ENCODE measurements at regions not wholly inside any gene's neighbourhood (a gene's known extent, or its start where the extent isn't known, plus 50 kb on each side); places are given as distances from the start of the nearest gene placed in this dataset.

GRCh38 chr2:16278421-16279200, 338.3 kb downstream of the MYCN start:
- no peak for DNase-seq (ENCODE audit: low read depth)

DNA sequence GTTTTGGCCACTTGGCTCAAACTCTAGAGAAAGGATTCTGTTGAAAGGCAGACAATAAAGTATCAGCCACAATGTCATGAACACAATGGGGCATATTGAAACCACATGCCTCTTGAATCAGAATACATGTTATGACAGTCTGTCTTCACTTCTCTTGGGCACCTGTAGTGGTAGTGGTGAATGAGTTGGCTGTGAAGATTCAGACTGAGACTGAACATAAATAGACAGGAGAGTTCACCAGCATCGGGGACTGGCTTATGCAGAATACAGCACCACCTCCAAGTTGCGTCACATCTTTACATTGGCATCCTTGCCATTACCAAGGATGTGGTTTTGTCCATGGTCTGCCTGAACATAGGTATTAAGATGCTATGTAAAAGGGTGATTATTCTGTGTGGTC, 336.8 kb downstream of the MYCN start:
- DNase-seq (ENCODE audit: low read depth): no peak

DNA sequence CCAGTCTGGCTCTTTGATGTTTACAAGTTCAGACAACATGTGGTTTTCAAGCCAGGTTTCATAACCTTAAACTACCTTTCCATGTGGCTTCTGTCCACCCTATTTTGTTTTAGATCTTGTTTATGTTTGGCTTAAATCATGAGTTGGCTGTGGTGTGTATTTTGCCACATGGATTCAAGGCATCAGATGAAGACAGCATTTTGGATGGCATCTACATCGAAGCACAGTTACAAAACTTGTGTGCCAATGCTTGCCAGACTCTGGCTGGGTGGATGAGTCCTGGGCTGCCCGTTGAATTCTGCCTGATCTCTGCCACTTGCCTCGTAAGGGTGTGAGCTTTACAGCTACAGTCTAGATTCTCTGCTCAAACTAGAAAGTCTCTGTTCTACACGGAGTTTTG, 335.3 kb downstream of the MYCN start:
- no peak for DNase-seq (ENCODE audit: low read depth)

GRCh38 chr2:16275131-16275530, 334.8 kb downstream of the MYCN start:
- DNase-seq (ENCODE audit: low read depth): no peak

DNA sequence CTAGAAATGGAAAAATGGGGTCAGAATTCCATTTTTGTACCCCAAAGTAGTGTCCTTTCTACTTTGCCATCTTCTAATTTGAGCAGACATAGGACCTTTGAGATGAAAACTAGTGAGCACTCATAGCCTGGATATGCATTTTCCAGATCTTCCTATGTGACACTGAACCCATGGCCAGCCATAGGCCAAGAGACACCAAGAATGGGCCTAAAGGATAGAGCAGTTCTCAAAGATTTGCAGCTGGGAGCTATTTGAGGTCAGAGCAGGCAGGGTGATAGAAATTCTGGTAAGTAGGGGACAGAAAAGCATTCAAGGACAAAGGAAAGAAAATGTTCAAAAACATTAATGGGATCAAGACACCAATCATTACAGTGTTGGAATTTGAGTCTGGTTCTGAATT, 332.8 kb downstream of the MYCN start:
- no peak for DNase-seq (ENCODE audit: low read depth)

DNA sequence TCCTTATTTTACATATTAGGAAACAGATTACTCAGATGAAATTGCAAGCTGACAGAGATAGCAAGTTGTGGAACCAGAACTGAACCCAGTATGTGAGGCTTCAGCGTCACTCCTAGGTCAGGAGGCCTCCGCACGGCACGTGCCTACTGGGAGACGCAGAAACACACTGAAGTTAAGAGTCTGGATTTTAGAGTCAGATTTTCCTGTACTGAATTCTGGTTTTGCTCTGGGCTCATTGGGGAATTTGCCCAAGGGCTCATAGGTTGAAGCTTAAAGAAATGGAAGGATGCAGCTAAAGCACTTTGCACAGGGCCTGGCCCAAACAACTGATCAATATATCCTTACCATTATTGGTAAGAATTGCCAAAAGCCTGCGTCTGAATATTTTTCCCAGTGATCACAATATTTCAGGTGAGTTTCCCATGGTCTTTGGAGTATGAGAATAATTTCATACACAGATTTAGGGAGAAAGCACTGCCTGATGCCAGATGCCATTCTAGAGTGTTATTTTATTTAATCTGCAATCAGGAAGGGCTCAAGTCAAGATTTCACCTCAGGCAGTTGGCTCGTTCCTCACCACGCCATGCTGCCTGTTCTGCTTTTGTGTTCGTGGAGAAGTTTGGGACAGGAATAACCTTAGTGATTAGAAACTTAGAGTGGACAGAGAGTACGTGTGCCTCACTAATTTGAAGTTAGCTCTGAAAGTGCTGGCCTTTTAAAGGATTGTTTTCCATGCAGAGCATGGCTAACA, 331.9 kb downstream of the MYCN start:
- DNase-seq (ENCODE audit: low read depth): no peak

DNA sequence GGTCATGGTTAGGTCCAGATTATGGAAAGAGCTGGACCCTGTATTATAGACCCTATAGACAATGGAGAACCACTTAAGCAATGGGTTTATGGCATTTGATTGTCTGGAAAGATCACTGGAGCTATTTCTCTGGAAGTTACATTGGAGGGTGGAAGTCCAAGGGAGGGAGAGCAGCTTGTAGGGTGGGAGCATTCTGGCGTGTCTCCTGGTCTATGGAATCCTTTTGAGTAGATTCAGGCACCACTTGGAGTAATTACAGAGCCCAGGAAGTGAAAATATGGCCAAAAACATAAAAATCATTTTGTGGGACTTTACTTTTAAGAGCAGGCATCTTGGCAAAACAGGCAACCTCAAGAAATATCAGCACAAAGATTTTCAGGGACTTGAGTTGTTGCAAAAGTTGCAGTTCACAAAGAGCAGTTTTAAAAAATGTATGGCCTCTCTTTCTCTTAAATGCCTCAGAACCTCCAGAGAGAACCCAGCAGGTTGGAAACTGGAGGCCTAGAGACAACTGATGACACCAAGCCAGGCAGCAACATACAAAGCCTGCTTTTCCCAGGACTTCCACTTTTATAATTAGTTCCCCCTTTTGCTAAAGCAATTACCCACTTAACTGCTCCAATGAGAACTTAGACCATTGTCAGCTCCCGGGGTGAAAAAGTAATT, 331.0 kb downstream of the MYCN start:
- no peak for DNase-seq (ENCODE audit: low read depth)

GRCh38 chr2:16270441-16270840, 330.1 kb downstream of the MYCN start:
- no peak for DNase-seq (ENCODE audit: low read depth)

DNA sequence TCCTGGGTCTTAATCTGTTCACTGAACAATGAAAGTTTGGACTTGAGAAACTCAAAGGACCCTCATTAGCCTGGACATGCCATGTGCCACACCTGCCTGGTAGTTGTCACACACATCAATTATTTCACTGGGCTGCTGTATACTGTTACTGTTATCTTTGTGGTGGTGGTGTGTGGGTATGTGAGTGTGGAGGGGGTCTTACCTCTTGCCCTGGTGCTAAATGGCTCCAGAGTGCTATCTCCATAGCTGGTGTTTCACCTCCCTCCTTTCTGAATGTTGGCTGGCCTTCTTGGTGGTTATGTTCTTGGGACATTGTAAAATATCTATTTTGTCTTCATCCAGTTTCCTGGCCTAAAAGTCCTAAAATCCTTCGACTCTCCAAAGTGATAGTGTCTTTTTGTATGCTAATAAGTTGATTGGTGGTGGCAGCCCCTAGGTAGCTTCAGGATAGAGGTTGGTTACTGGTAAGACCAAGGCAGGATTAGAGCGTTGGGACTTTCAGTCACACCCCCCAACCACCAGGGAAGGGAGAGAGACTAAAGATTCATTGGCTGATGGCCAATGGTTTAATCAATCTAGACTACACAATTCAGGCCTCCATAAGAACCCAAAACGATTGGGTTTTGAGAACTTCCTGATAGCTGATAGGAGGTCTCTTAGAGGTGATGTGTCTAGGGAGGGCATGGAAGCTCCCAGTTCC, 328.1 kb downstream of the MYCN start:
- no peak for DNase-seq (ENCODE audit: low read depth)

DNA sequence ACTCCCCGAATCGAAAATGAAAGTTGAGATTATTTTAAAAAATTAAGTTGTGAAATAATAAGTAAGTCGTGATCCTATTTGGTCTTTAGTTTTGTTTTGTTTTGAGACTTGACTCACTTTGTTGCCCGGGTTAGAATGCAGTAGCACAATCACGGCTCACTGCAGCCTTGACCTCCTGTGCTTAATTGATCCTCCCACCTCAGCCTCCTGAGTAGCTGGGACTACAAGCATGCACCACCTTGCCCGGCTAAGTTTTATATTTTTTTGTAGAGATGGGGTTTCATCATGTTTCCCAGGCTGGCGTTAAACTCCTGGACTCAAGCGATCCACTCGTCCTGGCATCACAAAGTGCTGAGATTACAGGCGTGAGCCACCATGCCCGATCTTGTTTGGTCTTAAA, 326.2 kb downstream of the MYCN start:
- no peak for DNase-seq (ENCODE audit: low read depth)

GRCh38 chr2:16264931-16265540, 324.7 kb downstream of the MYCN start:
- DNase-seq (ENCODE audit: low read depth): no peak

GRCh38 chr2:16264491-16264890, 324.1 kb downstream of the MYCN start:
- no peak for DNase-seq (ENCODE audit: low read depth)

GRCh38 chr2:16263241-16263890, 323.0 kb downstream of the MYCN start:
- DNase-seq (ENCODE audit: low read depth): no peak

GRCh38 chr2:16262526-16263178, 322.3 kb downstream of the MYCN start:
- DNase-seq (ENCODE audit: low read depth): no peak

DNA sequence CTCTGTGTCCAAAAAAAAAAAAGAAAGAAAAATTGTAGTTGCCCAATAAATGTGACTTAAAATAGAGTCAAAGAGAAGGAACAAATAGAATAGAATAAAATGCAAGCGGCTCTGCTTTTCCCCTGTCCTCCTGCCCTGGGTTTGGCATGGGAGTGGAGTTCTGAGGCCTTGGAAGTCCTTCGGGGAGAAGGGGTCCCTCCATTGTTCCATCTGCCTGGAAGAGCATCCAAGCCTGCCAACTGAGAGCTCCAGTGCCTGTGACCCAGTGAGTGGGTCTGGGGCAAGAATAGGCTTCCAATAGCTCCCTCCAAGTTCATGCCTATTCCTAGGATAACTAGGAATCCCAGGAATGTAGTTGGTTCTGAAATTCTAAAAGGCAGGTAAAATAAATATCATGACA, 321.4 kb downstream of the MYCN start:
- no peak for DNase-seq (ENCODE audit: low read depth)

DNA sequence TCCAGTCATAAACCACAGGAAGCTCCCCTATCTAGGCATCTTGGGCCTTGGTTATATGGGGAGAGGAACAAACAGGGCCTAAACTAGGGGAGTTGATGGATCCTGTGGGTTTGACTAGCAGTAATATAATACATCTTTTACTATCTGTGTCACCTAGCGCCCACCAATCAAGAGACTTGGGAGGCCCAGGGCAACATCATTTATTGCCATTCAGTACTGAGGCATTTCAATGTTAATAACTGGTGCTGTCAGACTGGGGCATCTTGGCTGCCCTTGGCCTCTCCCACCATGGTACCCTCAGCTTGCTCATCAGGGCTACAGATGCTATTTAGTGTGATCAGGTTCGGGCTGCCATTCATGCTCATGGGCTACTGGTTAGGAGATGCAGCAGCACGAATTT, 320.7 kb downstream of the MYCN start:
- DNase-seq (ENCODE audit: low read depth): no peak

DNA sequence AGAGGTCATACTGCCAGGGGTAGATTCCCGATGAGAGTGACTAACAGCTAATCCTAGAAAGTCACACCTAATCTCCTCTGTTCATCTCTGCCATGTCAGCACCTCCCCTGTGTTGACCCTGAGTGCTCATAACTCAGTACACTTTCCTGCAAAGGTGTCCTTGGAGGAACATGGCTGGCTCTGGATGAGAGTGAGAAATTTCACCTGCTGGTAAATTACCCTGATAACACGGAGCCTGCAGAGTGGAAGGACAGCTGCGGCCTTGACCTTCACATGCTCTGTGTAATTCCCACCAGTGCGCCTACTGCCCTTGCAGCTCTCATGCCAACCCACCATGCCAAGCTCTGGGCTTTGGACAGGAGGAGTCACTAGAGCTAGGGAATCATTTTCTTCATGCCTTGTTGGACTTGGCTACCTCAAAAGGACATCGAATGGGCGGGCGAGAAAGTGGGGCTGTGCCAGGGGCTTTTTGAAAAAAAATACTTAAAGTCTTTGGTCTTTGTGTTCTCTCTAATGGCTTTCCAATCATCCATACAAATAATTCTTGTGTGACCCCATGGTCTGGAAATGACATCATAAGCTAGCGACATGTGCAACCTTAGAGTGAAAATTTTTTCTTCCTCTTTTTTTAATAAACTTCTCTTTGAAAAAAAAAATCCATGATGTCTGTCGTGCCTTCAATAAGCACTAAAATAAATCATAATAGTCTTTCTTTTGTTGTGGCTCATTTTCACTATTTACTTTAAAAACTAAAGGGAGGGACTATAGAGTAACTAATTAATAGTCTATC, 319.9 kb downstream of the MYCN start:
- no peak for DNase-seq (ENCODE audit: low read depth)

- no peak for DNase-seq (ENCODE audit: low read depth)
Observed at GRCh38 chr2:16259010-16259409, 318.7 kb downstream of the MYCN start.

GRCh38 chr2:16258350-16258749, 318.0 kb downstream of the MYCN start:
- DNase-seq (ENCODE audit: low read depth): no peak

Data from M059J (cell line).